Adrenal gland (tissue), 9 donors: ENCODE measurements at regions not wholly inside any gene's neighbourhood (a gene's known extent, or its start where the extent isn't known, plus 50 kb on each side); places are given as distances from the start of the nearest gene placed in this dataset.

Experiments
- DNase-seq, 7 donors: peaks; one replicate each; pipeline ENCODE4 v3.0.0-alpha.2; 2019 to 2020
- H3K27ac ChIP-seq, 5 donors: fragments of 200-600 bp; sonication (generic) in 4 of 5; 1 replicate in 3 of 5; 2 replicates in 2 of 5; pipeline versions ENCODE4 v1.5.1 to v1.8.0; 2016 to 2020; ENCODE audit warnings: mild to moderate bottlenecking in 1 of 5
- H3K27me3 ChIP-seq: fragments of 200-600 bp; 2 replicates; pipeline ENCODE4 v1.8.0; 2021
- H3K36me3 ChIP-seq, 2 donors: fragments of 200-600 bp; replicated peaks in 1 of 2; 1 replicate in 1 of 2; 2 replicates in 1 of 2; pipeline versions ENCODE4 v1.5.1 to v1.8.0; 2018 to 2022
- H3K4me1 ChIP-seq, 2 donors: fragments of 200-600 bp; replicated peaks in 1 of 2; 1 replicate in 1 of 2; 2 replicates in 1 of 2; pipeline versions ENCODE4 v1.5.1 to v1.8.0; 2018 to 2021
- H3K4me3 ChIP-seq, 4 donors: fragments of 200-600 bp; sonication (generic) in 3 of 4; one replicate each; pipeline ENCODE4 v1.5.1; 2016 to 2018
- H3K9me3 ChIP-seq, 3 donors: fragments of 200-600 bp; sonication (generic) in 1 of 3; replicated peaks in 1 of 3; 1 replicate in 2 of 3; 2 replicates in 1 of 3; pipeline versions ENCODE4 v1.5.1 to v1.8.0; 2016 to 2021
- POLR2A ChIP-seq, 2 donors: fragments of 450-650 bp; IDR thresholded peaks; one replicate each; pipeline ENCODE4 v1.6.1; 2017; ENCODE audit warnings: antibody characterized with exemption in 2 of 2, mild to moderate bottlenecking in 2 of 2, moderate library complexity in 1 of 2
- WGBS, 4 donors: extraction: QIAGEN DNeasy Blood & Tissue Kit in 2 of 4; methylation state at CpG; one replicate each; pipeline versions ENCODE4 v1.1.5 to v1.1.7; 2013 to 2017; 5-methylcytosine and 5-hydroxymethylcytosine counted together
- intact Hi-C, 2 donors: fragments of 100-400 bp; cut with DNase I; formaldehyde crosslinking; loops; one replicate each; pipeline versions ENCODE4 v1.14.1 to v1.15.0; 2022 to 2023
- TF ChIP-seq, protein P1 (sequence below), 6 experiments: fragments of 450-650 bp in 4 of 6; fragments of 200-600 bp in 2 of 6; sonication (generic) in 1 of 6; IDR thresholded peaks; 1 replicate in 5 of 6; 2 replicates in 1 of 6; pipeline versions ENCODE4 v1.5.1 to v1.8.0; 2016 to 2021; ENCODE audit warnings: antibody characterized with exemption in 6 of 6, mild to moderate bottlenecking in 2 of 6, moderate library complexity in 1 of 6
- donor health status: healthy with polysubstance abuse.
- donor health status: Bipolar disorder and iron deficiency.
- donor health status: DM: yes; HTN: yes; CAD: no.
- donor health status: DM: no; HTN: no; CAD: no.
- donor health status: DM: no; HTN: no; CAD: no.

DNA sequence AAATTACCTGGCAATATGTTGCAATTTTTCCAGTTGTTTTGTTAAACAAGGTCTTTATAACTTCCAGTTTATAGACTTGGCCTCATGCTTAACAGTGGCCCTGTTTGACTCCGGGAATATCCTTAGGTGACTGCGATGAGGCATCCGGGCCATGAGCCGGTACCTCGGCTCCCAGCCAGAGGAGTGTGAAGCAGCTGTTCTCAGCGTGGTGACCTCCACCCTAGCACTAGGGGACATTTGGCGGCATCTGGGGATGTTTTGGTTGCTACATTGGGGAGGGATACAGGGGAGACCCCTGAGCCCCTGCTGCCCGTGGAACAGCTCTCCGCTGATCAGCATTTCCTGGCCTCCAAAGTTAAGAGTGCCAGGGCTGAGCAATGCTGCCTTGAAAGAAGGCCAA, 533.4 kb downstream of the IRX1 start:
- Histone ChIP-seq H3K9me3 (no peaks in the 10 kb centered on the region), H3K4me3 (no peak overlapping the region), H3K36me3 (no peaks in the 10 kb centered on the region), H3K27me3 (no peaks in the 10 kb centered on the region), H3K4me1 (no peaks in the 10 kb centered on the region), H3K27ac (no peak overlapping the region)
- DNase-seq = no peak
- TF ChIP-seq POLR2A (IDR thresholded peaks at IDR 0.05) = no peak
- TF ChIP-seq, protein P1, sequence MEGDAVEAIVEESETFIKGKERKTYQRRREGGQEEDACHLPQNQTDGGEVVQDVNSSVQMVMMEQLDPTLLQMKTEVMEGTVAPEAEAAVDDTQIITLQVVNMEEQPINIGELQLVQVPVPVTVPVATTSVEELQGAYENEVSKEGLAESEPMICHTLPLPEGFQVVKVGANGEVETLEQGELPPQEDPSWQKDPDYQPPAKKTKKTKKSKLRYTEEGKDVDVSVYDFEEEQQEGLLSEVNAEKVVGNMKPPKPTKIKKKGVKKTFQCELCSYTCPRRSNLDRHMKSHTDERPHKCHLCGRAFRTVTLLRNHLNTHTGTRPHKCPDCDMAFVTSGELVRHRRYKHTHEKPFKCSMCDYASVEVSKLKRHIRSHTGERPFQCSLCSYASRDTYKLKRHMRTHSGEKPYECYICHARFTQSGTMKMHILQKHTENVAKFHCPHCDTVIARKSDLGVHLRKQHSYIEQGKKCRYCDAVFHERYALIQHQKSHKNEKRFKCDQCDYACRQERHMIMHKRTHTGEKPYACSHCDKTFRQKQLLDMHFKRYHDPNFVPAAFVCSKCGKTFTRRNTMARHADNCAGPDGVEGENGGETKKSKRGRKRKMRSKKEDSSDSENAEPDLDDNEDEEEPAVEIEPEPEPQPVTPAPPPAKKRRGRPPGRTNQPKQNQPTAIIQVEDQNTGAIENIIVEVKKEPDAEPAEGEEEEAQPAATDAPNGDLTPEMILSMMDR (IDR thresholded peaks at IDR 0.05) = no peak
- intact Hi-C loops = no loop called here
- 81 to 95% (median 88%) methylated on average over 5 to 9 of the region's 9 CpGs for WGBS, 4 donors

DNA sequence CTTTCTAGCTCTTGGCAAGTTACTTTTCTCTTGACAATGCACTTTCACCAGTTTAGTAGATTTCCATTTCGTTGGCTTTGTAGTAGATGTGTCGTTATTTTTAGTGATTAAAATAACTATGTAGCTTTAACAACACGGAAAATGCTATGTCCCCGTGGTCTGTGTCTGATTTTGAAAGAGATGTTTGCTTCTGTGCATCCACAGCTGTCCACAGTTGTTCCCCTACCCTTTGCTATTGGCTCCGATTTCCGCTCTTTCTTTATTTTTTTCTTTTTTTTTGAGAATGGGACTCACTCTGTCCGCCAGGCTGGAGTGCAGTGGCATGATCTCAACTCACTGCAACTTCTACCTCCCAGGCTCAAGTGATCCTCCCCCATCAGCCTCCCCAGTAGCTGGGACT, 533.9 kb downstream of the IRX1 start:
- Histone ChIP-seq H3K4me1 (no peaks in the 10 kb centered on the region), H3K4me3 (no peak overlapping the region), H3K27me3 (no peaks in the 10 kb centered on the region), H3K27ac (no peak overlapping the region), H3K9me3 (no peaks in the 10 kb centered on the region), H3K36me3 (no peaks in the 10 kb centered on the region)
- 68 to 83% (median 73%) methylated on average over 7 of the region's 7 CpGs for WGBS, 4 donors
- no peak for TF ChIP-seq POLR2A (IDR thresholded peaks at IDR 0.05)
- TF ChIP-seq, protein P1 (IDR thresholded peaks at IDR 0.05) = no peak
- intact Hi-C loops = no loop called here
- DNase-seq = no peak

DNA sequence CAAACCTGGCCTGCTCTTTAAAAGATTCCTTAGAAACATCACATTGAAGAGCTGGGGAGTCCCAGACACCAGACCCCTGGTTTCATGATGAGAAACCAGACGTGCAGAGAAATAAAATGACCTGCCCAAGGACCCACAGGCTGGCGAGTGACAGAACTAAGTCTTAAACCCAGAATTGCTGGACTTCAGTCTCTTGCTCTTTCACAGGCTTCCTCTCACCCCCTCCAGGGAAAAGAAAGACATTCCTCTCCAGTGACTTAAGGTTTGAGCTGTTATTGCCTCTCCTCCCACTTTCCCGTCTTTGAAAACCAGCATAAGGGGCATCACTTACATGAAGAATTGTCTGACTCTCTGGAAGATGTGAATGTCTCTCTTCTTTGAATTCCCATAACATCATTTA, 535.2 kb downstream of the IRX1 start:
- no peak for DNase-seq
- Histone ChIP-seq H3K27ac (no peak overlapping the region), H3K4me1 (no peaks in the 10 kb centered on the region), H3K4me3 (no peak overlapping the region), H3K9me3 (no peaks in the 10 kb centered on the region), H3K27me3 (no peaks in the 10 kb centered on the region), H3K36me3 (no peaks in the 10 kb centered on the region)
- WGBS, 4 donors = 49 to 56% (median 53%) methylated on average over 3 of the region's 3 CpGs
- TF ChIP-seq, protein P1 (IDR thresholded peaks at IDR 0.05) = no peak
- TF ChIP-seq POLR2A (IDR thresholded peaks at IDR 0.05) = no peak
- intact Hi-C loops = no loop called here

DNA sequence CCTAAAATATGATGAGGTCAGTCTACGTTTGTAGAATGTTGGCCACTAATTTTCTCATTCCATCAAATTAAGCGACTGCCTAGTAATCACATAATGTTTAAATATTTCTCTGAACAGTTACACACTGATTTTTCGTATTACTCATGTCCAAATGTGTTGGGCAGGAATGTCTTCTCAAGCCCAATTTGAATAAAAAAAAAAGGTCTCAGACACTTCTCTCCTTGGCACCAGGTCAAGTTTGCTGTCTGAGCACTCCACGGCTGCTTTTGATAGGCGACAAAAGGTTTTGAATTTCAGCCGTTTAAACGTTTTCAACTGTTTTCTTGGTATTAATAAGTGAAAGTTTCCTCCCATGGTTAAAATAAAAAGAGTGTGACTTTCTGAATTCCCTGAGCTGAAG, 542.1 kb downstream of the IRX1 start:
- H3K4me1 ChIP-seq = no peaks in the 10 kb centered on the region
- DNase-seq = no peak
- H3K9me3 ChIP-seq = no peaks in the 10 kb centered on the region
- H3K27ac ChIP-seq = no peak overlapping the region
- WGBS, 4 donors = 50 to 61% (median 57%) methylated on average over 7 of the region's 7 CpGs
- TF ChIP-seq, protein P1 (IDR thresholded peaks at IDR 0.05) = no peak
- no peak for TF ChIP-seq POLR2A (IDR thresholded peaks at IDR 0.05)
- H3K4me3 ChIP-seq = no peak overlapping the region
- intact Hi-C loops = no loop called here
- H3K27me3 ChIP-seq = no peaks in the 10 kb centered on the region
- H3K36me3 ChIP-seq = no peaks in the 10 kb centered on the region
